K562 (cell line): ENCODE measurements at regions not wholly inside any gene's neighbourhood (a gene's known extent, or its start where the extent isn't known, plus 50 kb on each side); places are given as distances from the start of the nearest gene placed in this dataset.

Source experiments
- ATAC-seq: fragments of 200-7000 bp; cut with Tn5 transposase; 3 replicates; pipeline ENCODE4 v1.9.1; 2020; ENCODE audit warnings: moderate library complexity
- BruUV-seq: library from RNA; stranded (reverse); fragments of 400-500 nt; replicated peaks from 2 replicates; lab custom pipeline; 2021; lab: Mats Ljungman, UMichigan
- CTCF ChIA-PET: fragments of 300-600 bp; formaldehyde crosslinking; extraction: SDS; loops from one replicate; lab custom pipeline; 2021; ENCODE audit warnings: low intra/inter-chr PET ratio; lab: Yijun Ruan, JAX
- POLR2A ChIA-PET: fragments of 300-600, 350-650 bp; sonication (Branson Sonifier 250); formaldehyde crosslinking; extraction: SDS; loops from one replicate; lab custom pipeline; 2021; ENCODE audit warnings: antibody characterized with exemption, inconsistent platforms; lab: Yijun Ruan, JAX
- DNase-seq, 4 experiments: peaks; one replicate each; pipeline versions ENCODE4 v3.0.0 to v3.0.0-alpha.2; 2011 to 2018; ENCODE audit warnings: low spot score in 3 of 4, mixed read lengths in 3 of 4; ENCODE audit errors: extremely low read depth in 1 of 4
- FAIRE-seq: peaks from 2 replicates; lab custom pipeline; 2011; peaks lifted over from hg19 to GRCh38; lab: Jason Lieb, UNC
- H2AFZ ChIP-seq: 2 replicates; pipeline ENCODE4 v1.6.0; 2011; ENCODE audit warnings: low read depth, low read length, control low read depth, inconsistent platforms
- H3K27ac ChIP-seq: fragments of 200-600 bp; 3 replicates; pipeline ENCODE4 v1.8.0; 2011; ENCODE audit warnings: low read depth, mild to moderate bottlenecking, control low read depth, inconsistent platforms, low read length, moderate library complexity, mixed read lengths; ENCODE audit errors: extremely low read depth
- H3K27me3 ChIP-seq, 2 experiments: fragments of 300-600 bp in 1 of 2; 2 replicates in 1 of 2; 3 replicates in 1 of 2; pipeline versions ENCODE4 v1.6.0 to v1.8.0; 2011; ENCODE audit warnings: inconsistent platforms in 2 of 2, low read length in 2 of 2, mild to moderate bottlenecking in 1 of 2, mixed read lengths in 1 of 2, moderate library complexity in 1 of 2; ENCODE audit not compliant: control insufficient read depth in 2 of 2, insufficient read depth in 2 of 2
- H3K36me3 ChIP-seq: fragments of 300-600 bp; 3 replicates; pipeline ENCODE4 v1.8.0; 2011; ENCODE audit warnings: mild to moderate bottlenecking, low read length, inconsistent platforms; ENCODE audit not compliant: control insufficient read depth, insufficient read depth
- H3K4me1 ChIP-seq, 2 experiments: fragments of 200-600 bp in 1 of 2; replicated peaks in 1 of 2; 2 replicates in 1 of 2; 3 replicates in 1 of 2; pipeline versions ENCODE4 v1.5.1 to v1.8.0; 2011; ENCODE audit warnings: inconsistent platforms in 2 of 2, low read length in 2 of 2, mild to moderate bottlenecking in 1 of 2, mixed read lengths in 1 of 2, moderate library complexity in 1 of 2; ENCODE audit not compliant: control insufficient read depth in 2 of 2, insufficient read depth in 2 of 2
- H3K4me2 ChIP-seq: 2 replicates; pipeline ENCODE4 v1.6.1; 2011; ENCODE audit warnings: low read length, control low read depth, inconsistent platforms, mixed read lengths; ENCODE audit not compliant: insufficient read depth
- H3K4me3 ChIP-seq: fragments of 200-600 bp; sonication (generic), shearing (Covaris generic); 2 replicates; pipeline ENCODE4 v1.5.1; 2016; ENCODE audit warnings: control low read depth, inconsistent platforms
- H3K79me2 ChIP-seq: fragments of 200-600 bp; 3 replicates; pipeline ENCODE4 v1.8.0; 2011; ENCODE audit warnings: low read length, inconsistent platforms; ENCODE audit not compliant: control insufficient read depth, insufficient read depth
- H3K9ac ChIP-seq, 2 experiments: 2 replicates each; pipeline versions ENCODE4 v1.6.0 to v1.6.1; 2011; ENCODE audit warnings: low read depth in 2 of 2, low read length in 2 of 2, control low read depth in 1 of 2, inconsistent platforms in 1 of 2, mild to moderate bottlenecking in 1 of 2, mixed read lengths in 1 of 2; ENCODE audit not compliant: insufficient read depth in 1 of 2
- H3K9me1 ChIP-seq: one replicate; pipeline ENCODE4 v1.6.0; 2011; ENCODE audit warnings: inconsistent platforms, mild to moderate bottlenecking, low read length, moderate library complexity; ENCODE audit not compliant: control insufficient read depth, insufficient read depth
- H3K9me3 ChIP-seq: replicated peaks from 2 replicates; pipeline ENCODE4 v1.5.1; 2011; ENCODE audit warnings: low read depth, low read length, inconsistent platforms; ENCODE audit not compliant: control insufficient read depth, insufficient read depth
- H4K20me1 ChIP-seq: replicated peaks from 2 replicates; pipeline ENCODE4 v1.6.1; 2011; ENCODE audit warnings: low read length, inconsistent platforms, mixed read lengths; ENCODE audit not compliant: control insufficient read depth, insufficient read depth
- DNMT1 ChIP-seq: fragments of 450-650 bp; IDR thresholded peaks from 2 replicates; pipeline ENCODE4 v1.6.1; 2016; ENCODE audit warnings: antibody characterized with exemption, mild to moderate bottlenecking
- FOXK2 ChIP-seq, 2 experiments: fragments of 450-650 bp; IDR thresholded peaks in 1 of 2; conservative IDR thresholded peaks in 1 of 2; 2 replicates each; pipeline ENCODE4 v1.6.1; 2016; ENCODE audit warnings: low read depth in 2 of 2, mild to moderate bottlenecking in 1 of 2
- GTF2E2 ChIP-seq: fragments of 200-800 bp; sonication (Bioruptor generic); IDR thresholded peaks from 2 replicates; pipeline ENCODE4 v1.6.1; 2016; ENCODE audit warnings: missing genetic modification characterization, missing compliant biosample characterization
- HDAC1 ChIP-seq, 2 experiments: fragments of 450-650 bp; IDR thresholded peaks; 2 replicates each; pipeline ENCODE4 v1.6.1; 2016 to 2017; ENCODE audit warnings: inconsistent platforms in 1 of 2, mild to moderate bottlenecking in 1 of 2, moderate library complexity in 1 of 2
- KDM1A ChIP-seq, 2 experiments: fragments of 450-650 bp; IDR thresholded peaks; 2 replicates each; pipeline ENCODE4 v1.6.1; 2016; ENCODE audit warnings: mild to moderate bottlenecking in 2 of 2
- MCM5 ChIP-seq: fragments of 450-650 bp; IDR thresholded peaks from 2 replicates; pipeline ENCODE4 v1.6.1; 2016; ENCODE audit warnings: low read depth
- MTA2 ChIP-seq: fragments of 450-650 bp; IDR thresholded peaks from 2 replicates; pipeline ENCODE4 v1.6.1; 2016; ENCODE audit warnings: low read depth
- NR2C2 ChIP-seq, 2 experiments: fragments of 200-800 bp in 1 of 2; sonication (Bioruptor generic) in 1 of 2; sonication (generic) in 1 of 2; formaldehyde crosslinking in 1 of 2; IDR thresholded peaks; 2 replicates each; pipeline versions ENCODE4 v1.6.1 to v1.8.0; 2016 to 2022; ENCODE audit warnings: mild to moderate bottlenecking in 1 of 2, missing compliant biosample characterization in 1 of 2, missing genetic modification characterization in 1 of 2, missing genetic modification reagents in 1 of 2
- SP2 ChIP-seq: IDR thresholded peaks from 2 replicates; pipeline ENCODE4 v1.6.1; 2011; ENCODE audit warnings: mild to moderate bottlenecking, low read depth, low read length, moderate library complexity; ENCODE audit not compliant: poor library complexity, severe bottlenecking; ENCODE audit errors: extremely low read depth
- SRSF3 ChIP-seq: fragments of 200-400 bp; formaldehyde crosslinking; IDR thresholded peaks from 2 replicates; pipeline ENCODE4 v1.6.1; 2016; ENCODE audit warnings: mild to moderate bottlenecking, low read length, moderate library complexity; ENCODE audit not compliant: insufficient read depth
- WGBS: fragments of 100-300 bp; shearing (Covaris generic); methylation state at CpG from one replicate; pipeline ENCODE4 v1.1.6; 2016; ENCODE audit warnings: low coverage, mixed read lengths; ENCODE audit not compliant: insufficient coverage; ENCODE audit errors: missing lambda C conversion rate; 5-methylcytosine and 5-hydroxymethylcytosine counted together
- in situ Hi-C: fragments of 300-500 bp; cut with MboI; formaldehyde crosslinking; loops from 4 replicates; pipeline ENCODE4 v1.15.0; 2018; ENCODE audit warnings: inconsistent platforms, mixed read lengths
- intact Hi-C: fragments of 100-400 bp; cut with micrococcal nuclease; formaldehyde crosslinking; loops from 2 replicates; pipeline ENCODE4 v1.14.2; 2022

GRCh38 chr11:115613986-115614632 is 109.9 kb upstream of the CADM1 start:
- Histone ChIP-seq H4K20me1 (0 out of 2 replicates have a peak, but pooled peaks cover 4% of the 10 kb centered on the region), H3K4me3 (no peak overlapping the region), H3K9me3 (no peaks in the 10 kb centered on the region), H3K79me2 (no peaks in the 10 kb centered on the region), H3K27me3 (no peaks in the 10 kb centered on the region), H3K9ac (no peak overlapping the region), H3K4me1 (no peaks in the 10 kb centered on the region), H3K36me3 (no peaks in the 10 kb centered on the region), H3K4me2 (no peak overlapping the region), H2AFZ (no peak overlapping the region), H3K9me1 (no peaks in the 10 kb centered on the region), H3K27ac (no peak overlapping the region)
- POLR2A ChIA-PET, result no interaction called here
- ATAC-seq, result no peak
- CTCF ChIA-PET, result no interaction called here
- 2% methylated on average over 9 of the region's 9 CpGs for WGBS
- FAIRE-seq, result no peak
- TF ChIP-seq SP2 (no peak), SRSF3 (no peak), FOXK2 (conservative IDR thresholded peaks at IDR 0.05 in 1 of 2, IDR thresholded peaks at IDR 0.05 in 1 of 2; ENCODE audit: low read depth in 2 of 2) (no peak), GTF2E2 (tag) (no peak), MCM5 (no peak), HDAC1 (IDR thresholded peaks at IDR 0.05) (no peak), NR2C2 (CRISPR knock-in tag; IDR thresholded peaks at IDR 0.05) (no peak), NR2C2 (tag; IDR thresholded peaks at IDR 0.05) (no peak), MTA2 (no peak), KDM1A (IDR thresholded peaks at IDR 0.05) (no peak), DNMT1 (no peak)
- no peak for DNase-seq
- in situ Hi-C loops, result no loop called here
- no TSS peak for BruUV-seq
- intact Hi-C loops, result no loop called here
